ENCODE measurements at regions not wholly inside any gene's neighbourhood (a gene's known extent, or its start where the extent isn't known, plus 50 kb on each side); places are given as distances from the start of the nearest gene placed in this dataset.

- peaks cover 0 to 1% (median 0%) of the 10 kb centered on the region in 3 donors for H3K27me3 Mint-ChIP-seq (ENCODE audit: low read depth in 3 of 3)
- WGBS (ENCODE audit: insufficient coverage), result 100% methylated on average over 2 of the region's 5 CpGs
- Histone ChIP-seq H3K36me3 (replicated peaks in 1 of 2; ENCODE audit: control insufficient read depth in 1 of 2, insufficient read depth in 2 of 2, low read length in 2 of 2) (no peaks in the 10 kb centered on the region), H3K4me1 (ENCODE audit: control insufficient read depth in 1 of 2, insufficient read depth in 2 of 2, low read length in 2 of 2) (no peaks in the 10 kb centered on the region), H3K4me2 (replicated peaks; ENCODE audit: extremely low read depth, low read length, poor library complexity, severe bottlenecking) (no peak overlapping the region), H3K4me3 (replicated peaks in 1 of 3; ENCODE audit: low read depth in 2 of 3, low read length in 3 of 3) (no peak overlapping the region), H3K27me3 (ENCODE audit: control insufficient read depth in 2 of 2, insufficient read depth in 2 of 2, low read length in 2 of 2) (no peaks in the 10 kb centered on the region), H2AFZ (ENCODE audit: insufficient read depth, low read depth, low read length, poor library complexity, severe bottlenecking) (no peak overlapping the region), H3K9ac (ENCODE audit: insufficient read depth, low read length, poor library complexity, severe bottlenecking) (no peak overlapping the region), H4K20me1 (ENCODE audit: insufficient read depth, low read length) (no peaks in the 10 kb centered on the region), H3K9me3 (replicated peaks in 1 of 2; ENCODE audit: control insufficient read depth in 1 of 2, insufficient read depth in 1 of 2, low read length in 2 of 2) (no peaks in the 10 kb centered on the region), H3K79me2 (ENCODE audit: insufficient read depth, low read length) (no peaks in the 10 kb centered on the region), H3K27ac (ENCODE audit: low read depth in 1 of 2, low read length in 2 of 2) (no peak overlapping the region)
- intact Hi-C loops (cut with micrococcal nuclease), result no loop called here
- no peak overlapping the region for H3K27ac Mint-ChIP-seq
- H3K4me1 Mint-ChIP-seq, result no peaks in the 10 kb centered on the region
- DNase-seq, result no peak
- no peak for TF ChIP-seq CTCF (IDR thresholded peaks at IDR 0.05)
- H3K36me3 Mint-ChIP-seq, result no peaks in the 10 kb centered on the region
- H3K4me3 Mint-ChIP-seq, result no peak overlapping the region
- H3K9me3 Mint-ChIP-seq, result peaks cover 0 to 8% (median 0%) of the 10 kb centered on the region in 7 donors
Measured at GRCh38 chr4:32147446-32148085, 1427.4 kb downstream of the PCDH7 start.

DNA sequence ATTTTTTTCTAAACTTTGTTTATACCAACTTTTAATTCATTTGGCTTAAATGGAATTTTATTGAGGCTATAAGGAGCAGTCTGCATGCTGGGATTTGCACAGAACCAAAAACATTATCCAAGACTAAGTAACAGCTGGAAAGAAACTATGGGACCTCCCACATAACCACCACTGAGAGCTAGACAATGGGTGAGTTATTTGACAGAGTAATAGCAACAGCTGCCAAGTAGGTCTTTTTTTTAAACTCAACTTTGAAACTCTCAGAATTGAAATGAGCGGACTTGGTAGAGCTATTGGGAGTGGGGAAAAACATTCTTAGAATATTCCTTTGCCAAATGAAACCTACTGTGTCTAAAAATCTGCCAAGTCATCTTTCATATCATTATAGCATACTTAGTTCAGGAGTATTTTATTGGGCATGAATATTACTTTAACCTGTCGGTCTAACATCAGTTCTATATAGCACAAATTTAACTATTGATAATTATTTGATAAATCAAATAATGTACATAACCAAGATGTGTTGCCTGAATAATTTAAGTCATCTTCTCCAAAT lies 1428.0 kb downstream of the PCDH7 start:
- Mint-ChIP-seq H3K9me3 (peaks cover 0 to 4% (median 0%) of the 10 kb centered on the region in 7 donors), H3K36me3 (no peaks in the 10 kb centered on the region), H3K4me1 (no peaks in the 10 kb centered on the region), H3K27ac (no peak overlapping the region), H3K27me3 (ENCODE audit: low read depth in 3 of 3) (peaks cover 0 to 1% (median 0%) of the 10 kb centered on the region in 3 donors), H3K4me3 (no peak overlapping the region)
- H3K4me2 ChIP-seq (replicated peaks; ENCODE audit: extremely low read depth, low read length, poor library complexity, severe bottlenecking), result no peak overlapping the region
- intact Hi-C loops (cut with micrococcal nuclease), result no loop called here
- H3K9me3 ChIP-seq (replicated peaks in 1 of 2; ENCODE audit: control insufficient read depth in 1 of 2, insufficient read depth in 1 of 2, low read length in 2 of 2), result no peaks in the 10 kb centered on the region
- no peak for DNase-seq
- no peaks in the 10 kb centered on the region for H3K36me3 ChIP-seq (replicated peaks in 1 of 2; ENCODE audit: control insufficient read depth in 1 of 2, insufficient read depth in 2 of 2, low read length in 2 of 2)
- no peaks in the 10 kb centered on the region for H3K79me2 ChIP-seq (ENCODE audit: insufficient read depth, low read length)
- WGBS (ENCODE audit: insufficient coverage), result no CpG with 5 or more reads among the region's 2 CpGs
- H3K9ac ChIP-seq (ENCODE audit: insufficient read depth, low read length, poor library complexity, severe bottlenecking), result no peak overlapping the region
- no peak overlapping the region for H3K27ac ChIP-seq (ENCODE audit: low read depth in 1 of 2, low read length in 2 of 2)
- TF ChIP-seq CTCF (IDR thresholded peaks at IDR 0.05), result no peak
- no peaks in the 10 kb centered on the region for H3K27me3 ChIP-seq (ENCODE audit: control insufficient read depth in 2 of 2, insufficient read depth in 2 of 2, low read length in 2 of 2)
- no peak overlapping the region for H3K4me3 ChIP-seq (replicated peaks in 1 of 3; ENCODE audit: low read depth in 2 of 3, low read length in 3 of 3)
- H2AFZ ChIP-seq (ENCODE audit: insufficient read depth, low read depth, low read length, poor library complexity, severe bottlenecking), result no peak overlapping the region
- no peaks in the 10 kb centered on the region for H4K20me1 ChIP-seq (ENCODE audit: insufficient read depth, low read length)
- H3K4me1 ChIP-seq (ENCODE audit: control insufficient read depth in 1 of 2, insufficient read depth in 2 of 2, low read length in 2 of 2), result no peaks in the 10 kb centered on the region
